Smooth muscle cell (in vitro differentiated cells): ENCODE measurements at regions not wholly inside any gene's neighbourhood (a gene's known extent, or its start where the extent isn't known, plus 50 kb on each side); places are given as distances from the start of the nearest gene placed in this dataset.

ENCODE experiments used
- DNase-seq: peaks from one replicate; lab custom pipeline; 2025; ENCODE audit not compliant: unreplicated experiment; lab: John Stamatoyannopoulos, UW
- H2AFZ ChIP-seq: fragments of 200-600 bp; sonication (generic); 2 replicates; pipeline ENCODE4 v1.6.0; 2016; ENCODE audit warnings: antibody characterized with exemption, low read depth, mild to moderate bottlenecking
- H3F3A ChIP-seq: fragments of 200-600 bp; sonication (generic); 2 replicates; pipeline ENCODE4 v1.6.0; 2017; ENCODE audit warnings: antibody characterized with exemption, low read depth
- H3K27ac ChIP-seq: fragments of 200-600 bp; sonication (generic); 2 replicates; pipeline ENCODE4 v1.5.1; 2016; ENCODE audit warnings: low read depth, mild to moderate bottlenecking
- H3K27me3 ChIP-seq: fragments of 200-600 bp; sonication (generic); 2 replicates; pipeline ENCODE4 v1.6.1; 2016; ENCODE audit warnings: low read depth, mild to moderate bottlenecking
- H3K36me3 ChIP-seq: fragments of 200-600 bp; sonication (generic); 2 replicates; pipeline ENCODE4 v1.5.1; 2016; ENCODE audit warnings: low read depth
- H3K4me1 ChIP-seq: fragments of 200-600 bp; sonication (generic); 2 replicates; pipeline ENCODE4 v1.5.1; 2016; ENCODE audit warnings: low read depth
- H3K4me2 ChIP-seq: fragments of 200-600 bp; sonication (generic); 2 replicates; pipeline ENCODE4 v1.6.0; 2016; ENCODE audit warnings: mild to moderate bottlenecking
- H3K4me3 ChIP-seq: fragments of 200-600 bp; sonication (generic); 2 replicates; pipeline ENCODE4 v1.5.1; 2016; ENCODE audit warnings: mild to moderate bottlenecking
- H3K79me2 ChIP-seq: fragments of 200-600 bp; sonication (generic); 2 replicates; pipeline ENCODE4 v1.6.0; 2016; ENCODE audit warnings: low read depth, mild to moderate bottlenecking
- H3K9ac ChIP-seq: fragments of 200-600 bp; sonication (generic); 2 replicates; pipeline ENCODE4 v1.6.0; 2016; ENCODE audit warnings: low read depth
- H3K9me3 ChIP-seq: fragments of 200-600 bp; sonication (generic); replicated peaks from 2 replicates; pipeline ENCODE4 v1.5.1; 2016; ENCODE audit warnings: low read depth
- H4K20me1 ChIP-seq: fragments of 200-600 bp; sonication (generic); 2 replicates; pipeline ENCODE4 v1.6.0; 2016; ENCODE audit warnings: low read depth
- WGBS: methylation state at CpG from one replicate; pipeline ENCODE4 v1.1.7; 2016; ENCODE audit warnings: low lambda C conversion rate; 5-methylcytosine and 5-hydroxymethylcytosine counted together
- TF ChIP-seq, protein P1 (sequence below): fragments of 200-600 bp; sonication (generic); IDR thresholded peaks from 2 replicates; pipeline ENCODE4 v1.5.1; 2017; ENCODE audit warnings: borderline replicate concordance, mild to moderate bottlenecking, antibody characterized with exemption; ENCODE audit not compliant: insufficient read depth, poor library complexity, severe bottlenecking

DNA sequence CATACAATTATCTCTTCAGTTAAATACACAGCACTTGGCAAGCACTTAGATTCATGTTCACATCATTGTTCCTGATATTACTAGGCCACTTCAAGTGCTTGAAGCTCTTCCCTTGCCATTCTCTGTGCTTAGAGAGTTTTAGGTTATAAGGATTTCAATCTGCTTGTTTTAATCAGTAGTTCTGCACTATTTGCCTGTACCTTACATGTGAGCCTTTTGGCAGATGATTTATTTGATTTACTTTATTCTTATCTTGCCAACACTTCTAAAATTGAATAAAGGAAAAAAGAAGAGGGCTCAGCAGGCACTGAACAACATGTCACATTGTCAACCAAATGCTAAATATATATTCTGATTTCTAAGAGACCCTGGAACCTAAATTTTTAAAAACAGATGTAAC lies 363.8 kb upstream of the USP15 start:
- Histone ChIP-seq H3K9ac (no peak overlapping the region), H3K4me1 (no peaks in the 10 kb centered on the region), H3K4me2 (no peak overlapping the region), H3K27me3 (no peaks in the 10 kb centered on the region), H4K20me1 (no peaks in the 10 kb centered on the region), H3K9me3 (no peaks in the 10 kb centered on the region), H3K27ac (no peak overlapping the region), H3K36me3 (no peaks in the 10 kb centered on the region), H3F3A (no peaks in the 10 kb centered on the region), H3K79me2 (no peaks in the 10 kb centered on the region), H3K4me3 (no peak overlapping the region), H2AFZ (no peak overlapping the region)
- no peak for DNase-seq
- TF ChIP-seq, protein P1, sequence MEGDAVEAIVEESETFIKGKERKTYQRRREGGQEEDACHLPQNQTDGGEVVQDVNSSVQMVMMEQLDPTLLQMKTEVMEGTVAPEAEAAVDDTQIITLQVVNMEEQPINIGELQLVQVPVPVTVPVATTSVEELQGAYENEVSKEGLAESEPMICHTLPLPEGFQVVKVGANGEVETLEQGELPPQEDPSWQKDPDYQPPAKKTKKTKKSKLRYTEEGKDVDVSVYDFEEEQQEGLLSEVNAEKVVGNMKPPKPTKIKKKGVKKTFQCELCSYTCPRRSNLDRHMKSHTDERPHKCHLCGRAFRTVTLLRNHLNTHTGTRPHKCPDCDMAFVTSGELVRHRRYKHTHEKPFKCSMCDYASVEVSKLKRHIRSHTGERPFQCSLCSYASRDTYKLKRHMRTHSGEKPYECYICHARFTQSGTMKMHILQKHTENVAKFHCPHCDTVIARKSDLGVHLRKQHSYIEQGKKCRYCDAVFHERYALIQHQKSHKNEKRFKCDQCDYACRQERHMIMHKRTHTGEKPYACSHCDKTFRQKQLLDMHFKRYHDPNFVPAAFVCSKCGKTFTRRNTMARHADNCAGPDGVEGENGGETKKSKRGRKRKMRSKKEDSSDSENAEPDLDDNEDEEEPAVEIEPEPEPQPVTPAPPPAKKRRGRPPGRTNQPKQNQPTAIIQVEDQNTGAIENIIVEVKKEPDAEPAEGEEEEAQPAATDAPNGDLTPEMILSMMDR = no peak

DNA sequence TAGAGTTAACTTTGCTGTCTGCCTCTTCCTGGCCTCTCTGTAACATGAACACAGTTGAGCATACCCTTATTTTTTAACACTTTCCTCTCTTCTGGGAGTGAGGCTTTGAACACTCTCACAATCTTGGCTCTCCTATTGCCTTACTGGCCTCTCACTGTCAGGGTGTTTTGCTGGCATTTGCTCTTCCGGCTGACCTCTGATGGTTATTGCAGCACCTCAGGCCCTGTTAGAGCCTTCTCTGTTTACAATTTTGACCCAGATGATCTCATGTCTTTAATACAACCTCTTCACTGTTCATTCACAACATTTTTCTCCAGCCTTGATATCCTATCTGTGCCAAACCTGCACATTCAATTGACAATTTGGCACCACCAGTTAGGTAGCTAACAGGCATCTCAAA lies 357.8 kb upstream of the USP15 start:
- no peaks in the 10 kb centered on the region for H3F3A ChIP-seq
- H3K27ac ChIP-seq = no peak overlapping the region
- H4K20me1 ChIP-seq = no peaks in the 10 kb centered on the region
- H3K4me1 ChIP-seq = no peaks in the 10 kb centered on the region
- H3K4me2 ChIP-seq = no peak overlapping the region
- no peaks in the 10 kb centered on the region for H3K27me3 ChIP-seq
- no peak for DNase-seq
- H3K79me2 ChIP-seq = no peaks in the 10 kb centered on the region
- H3K9ac ChIP-seq = no peak overlapping the region
- TF ChIP-seq, protein P1 = no peak
- WGBS = 68% methylated on average over 1 of the region's 1 CpG
- H3K9me3 ChIP-seq = no peaks in the 10 kb centered on the region
- H2AFZ ChIP-seq = no peak overlapping the region
- H3K36me3 ChIP-seq = no peaks in the 10 kb centered on the region
- no peak overlapping the region for H3K4me3 ChIP-seq

DNA sequence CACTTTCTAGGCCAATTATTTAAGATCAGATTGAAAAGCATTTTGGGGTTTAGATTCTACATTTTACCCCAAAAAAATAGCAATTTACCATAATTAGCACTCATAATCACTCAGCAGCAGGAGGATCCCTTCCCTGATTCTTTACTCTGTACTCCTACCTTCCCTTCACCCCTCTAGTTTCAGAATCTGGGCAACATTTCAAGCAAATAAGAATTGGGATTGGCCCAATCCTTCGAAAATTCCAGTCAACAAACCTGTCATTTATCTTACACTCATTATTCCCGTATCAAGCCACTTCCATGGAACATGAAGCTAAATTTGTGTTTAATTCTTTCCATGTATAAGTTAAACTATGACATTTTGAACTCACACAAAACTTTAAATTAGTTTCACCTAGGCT lies 349.1 kb upstream of the USP15 start:
- DNase-seq = no peak
- 47% methylated on average over 2 of the region's 2 CpGs for WGBS
- H3K9me3 ChIP-seq = no peaks in the 10 kb centered on the region
- no peaks in the 10 kb centered on the region for H3K4me1 ChIP-seq
- H3K4me2 ChIP-seq = no peak overlapping the region
- no peaks in the 10 kb centered on the region for H3K27me3 ChIP-seq
- H3K36me3 ChIP-seq = no peaks in the 10 kb centered on the region
- TF ChIP-seq, protein P1 = no peak
- H2AFZ ChIP-seq = no peak overlapping the region
- H3K27ac ChIP-seq = no peak overlapping the region
- no peak overlapping the region for H3K9ac ChIP-seq
- no peaks in the 10 kb centered on the region for H3K79me2 ChIP-seq
- no peaks in the 10 kb centered on the region for H4K20me1 ChIP-seq
- no peak overlapping the region for H3K4me3 ChIP-seq
- no peaks in the 10 kb centered on the region for H3F3A ChIP-seq

DNA sequence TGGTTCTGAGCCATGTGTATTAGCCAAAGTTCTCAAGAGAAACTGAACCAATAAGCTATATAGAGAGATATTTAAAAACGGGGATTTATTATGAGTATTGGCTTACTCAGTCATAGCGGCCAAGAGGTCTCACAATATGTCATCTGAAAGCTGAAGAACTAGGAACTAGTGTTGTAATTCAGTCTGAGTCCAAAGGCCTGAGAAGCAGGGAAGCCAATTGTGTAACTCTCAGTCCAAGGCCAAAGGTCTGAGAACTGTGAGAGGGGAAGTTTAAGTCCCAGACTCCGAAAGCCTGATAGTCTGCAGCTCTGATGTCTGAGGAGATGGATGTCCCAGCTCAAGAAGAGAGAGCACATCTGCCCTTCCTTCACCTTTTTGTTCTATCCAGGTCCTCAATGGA lies 344.8 kb upstream of the USP15 start:
- Histone ChIP-seq H3K4me2 (no peak overlapping the region), H3K27me3 (no peaks in the 10 kb centered on the region), H3F3A (no peaks in the 10 kb centered on the region), H3K9me3 (no peaks in the 10 kb centered on the region), H4K20me1 (no peaks in the 10 kb centered on the region), H3K36me3 (no peaks in the 10 kb centered on the region), H3K27ac (no peak overlapping the region), H3K79me2 (no peaks in the 10 kb centered on the region), H3K9ac (no peak overlapping the region), H3K4me3 (no peak overlapping the region), H3K4me1 (no peaks in the 10 kb centered on the region), H2AFZ (no peak overlapping the region)
- WGBS = 94% methylated on average over 3 of the region's 3 CpGs
- TF ChIP-seq, protein P1 = no peak
- no peak for DNase-seq
